DND-41 (cell line): ENCODE measurements at regions not wholly inside any gene's neighbourhood (a gene's known extent, or its start where the extent isn't known, plus 50 kb on each side); places are given as distances from the start of the nearest gene placed in this dataset.

Experiments
- ATAC-seq: fragments of 200-7000 bp; cut with Tn5 transposase; 3 replicates; pipeline ENCODE4 v1.9.1; 2021; ENCODE audit warnings: low read depth; ENCODE audit not compliant: insufficient read depth
- DNase-seq: peaks from one replicate; pipeline ENCODE4 v3.0.0-alpha.2; 2020
- H2AFZ ChIP-seq: 2 replicates; pipeline ENCODE4 v1.6.0; 2012; ENCODE audit warnings: low read depth, low read length
- H3K27ac ChIP-seq: 2 replicates; pipeline ENCODE4 v1.5.1; 2012; ENCODE audit warnings: low read length, inconsistent platforms
- H3K27me3 ChIP-seq: fragments of 200-600 bp; sonication (generic); 2 replicates; pipeline ENCODE4 v1.6.0; 2012; ENCODE audit warnings: low read length, mild to moderate bottlenecking, inconsistent platforms; ENCODE audit not compliant: insufficient read depth, poor library complexity
- H3K36me3 ChIP-seq: 2 replicates; pipeline ENCODE4 v1.5.1; 2012; ENCODE audit warnings: low read length, inconsistent platforms; ENCODE audit not compliant: insufficient read depth
- H3K4me1 ChIP-seq: 2 replicates; pipeline ENCODE4 v1.5.1; 2012; ENCODE audit warnings: mild to moderate bottlenecking, low read length; ENCODE audit not compliant: insufficient read depth
- H3K4me2 ChIP-seq: 2 replicates; pipeline ENCODE4 v1.6.0; 2012; ENCODE audit warnings: mild to moderate bottlenecking, moderate library complexity, low read length, inconsistent platforms; ENCODE audit not compliant: insufficient read depth
- H3K4me3 ChIP-seq, 2 experiments: fragments of 200-600 bp in 1 of 2; shearing (Covaris generic) in 1 of 2; 2 replicates each; pipeline ENCODE4 v1.5.1; 2012 to 2016; ENCODE audit warnings: inconsistent platforms in 2 of 2, low read length in 2 of 2, mild to moderate bottlenecking in 2 of 2, low read depth in 1 of 2, moderate library complexity in 1 of 2
- H3K79me2 ChIP-seq: 2 replicates; pipeline ENCODE4 v1.6.0; 2012; ENCODE audit warnings: low read length, inconsistent platforms; ENCODE audit not compliant: insufficient read depth
- H3K9ac ChIP-seq: 2 replicates; pipeline ENCODE4 v1.6.0; 2012; ENCODE audit warnings: low read depth, mild to moderate bottlenecking, inconsistent platforms, low read length, moderate library complexity
- H3K9me3 ChIP-seq: 2 replicates; pipeline ENCODE4 v1.5.1; 2012; ENCODE audit warnings: low read length, moderate library complexity, mild to moderate bottlenecking, inconsistent platforms; ENCODE audit not compliant: insufficient read depth, severe bottlenecking
- H4K20me1 ChIP-seq: 2 replicates; pipeline ENCODE4 v1.6.0; 2012; ENCODE audit warnings: low read length; ENCODE audit not compliant: insufficient read depth
- CTCF ChIP-seq: IDR thresholded peaks from 2 replicates; pipeline ENCODE4 v1.5.1; 2012; ENCODE audit warnings: borderline replicate concordance, low read length, moderate library complexity, mild to moderate bottlenecking; ENCODE audit not compliant: poor library complexity, severe bottlenecking; ENCODE audit errors: extremely low read depth
- EZH2 ChIP-seq: IDR thresholded peaks from 3 replicates; pipeline ENCODE4 v1.6.1; 2012; ENCODE audit warnings: borderline replicate concordance, low read depth, mild to moderate bottlenecking, moderate library complexity, low read length, inconsistent platforms; ENCODE audit not compliant: severe bottlenecking

- H3K36me3 ChIP-seq = no peaks in the 10 kb centered on the region
- no peaks in the 10 kb centered on the region for H3K9me3 ChIP-seq
- H3K27ac ChIP-seq = no peak overlapping the region
- no peak overlapping the region for H3K4me2 ChIP-seq
- no peak overlapping the region for H2AFZ ChIP-seq
- no peak overlapping the region for H3K9ac ChIP-seq
- no peak for ATAC-seq
- DNase-seq = no peak
- TF ChIP-seq CTCF = no peak
- no peak for TF ChIP-seq EZH2
- peaks cover 3% of the 10 kb centered on the region for H3K27me3 ChIP-seq
- H3K4me1 ChIP-seq = no peaks in the 10 kb centered on the region
- H3K4me3 ChIP-seq = no peak overlapping the region
- H4K20me1 ChIP-seq = no peaks in the 10 kb centered on the region
- no peaks in the 10 kb centered on the region for H3K79me2 ChIP-seq
Measured at GRCh38 chr15:39193611-39194010, 387.3 kb upstream of the THBS1 start.

- H3K27ac ChIP-seq = no peak overlapping the region
- no peak overlapping the region for H3K9ac ChIP-seq
- H2AFZ ChIP-seq = no peak overlapping the region
- ATAC-seq = no peak
- no peaks in the 10 kb centered on the region for H3K79me2 ChIP-seq
- no peak for DNase-seq
- no peaks in the 10 kb centered on the region for H3K9me3 ChIP-seq
- peaks cover 3% of the 10 kb centered on the region for H3K27me3 ChIP-seq
- H3K4me3 ChIP-seq = no peak overlapping the region
- H3K4me1 ChIP-seq = no peaks in the 10 kb centered on the region
- H3K4me2 ChIP-seq = no peak overlapping the region
- TF ChIP-seq EZH2 (no peak), CTCF (no peak)
- no peaks in the 10 kb centered on the region for H3K36me3 ChIP-seq
- H4K20me1 ChIP-seq = no peaks in the 10 kb centered on the region
Measured at GRCh38 chr15:39194106-39194830, 386.6 kb upstream of the THBS1 start.

- TF ChIP-seq EZH2 (no peak), CTCF (no peak)
- Histone ChIP-seq H3K4me3 (no peak overlapping the region), H3K36me3 (no peaks in the 10 kb centered on the region), H3K4me1 (no peaks in the 10 kb centered on the region), H3K27ac (no peak overlapping the region), H3K9me3 (no peaks in the 10 kb centered on the region), H3K4me2 (no peak overlapping the region), H3K9ac (no peak overlapping the region), H2AFZ (no peak overlapping the region), H3K27me3 (peaks cover 3% of the 10 kb centered on the region), H4K20me1 (no peaks in the 10 kb centered on the region), H3K79me2 (no peaks in the 10 kb centered on the region)
- DNase-seq = no peak
- no peak for ATAC-seq
Measured at GRCh38 chr15:39195961-39196486, 384.9 kb upstream of the THBS1 start.
